Activated T-cell treated with anti-CD3 and anti-CD28 coated beads for 48 hours (primary cell): ENCODE measurements at regions not wholly inside any gene's neighbourhood (a gene's known extent, or its start where the extent isn't known, plus 50 kb on each side); places are given as distances from the start of the nearest gene placed in this dataset.

ENCODE experiments used
- DNase-seq: peaks from one replicate; pipeline ENCODE4 v3.0.0-alpha.2; 2020; ENCODE audit warnings: low read depth

GRCh38 chr9:118418887-118419565, 714.8 kb downstream of the TLR4 start:
- DNase-seq: no peak

- DNase-seq: no peak
Measured at GRCh38 chr9:118419676-118420075, 715.5 kb downstream of the TLR4 start.

GRCh38 chr9:118422508-118422907, 718.3 kb downstream of the TLR4 start:
- DNase-seq: no peak

GRCh38 chr9:118423021-118423420, 718.8 kb downstream of the TLR4 start:
- no peak for DNase-seq

GRCh38 chr9:118423721-118424120, 719.5 kb downstream of the TLR4 start:
- no peak for DNase-seq

GRCh38 chr9:118426772-118427171, 722.6 kb downstream of the TLR4 start:
- DNase-seq: no peak

- no peak for DNase-seq
Measured at GRCh38 chr9:118438810-118439209, 734.6 kb downstream of the TLR4 start.

GRCh38 chr9:118439441-118439840, 735.2 kb downstream of the TLR4 start:
- DNase-seq: no peak

GRCh38 chr9:118444403-118444802, 740.2 kb downstream of the TLR4 start:
- DNase-seq: no peak

- no peak for DNase-seq
Measured at GRCh38 chr9:118446943-118447639, 742.9 kb downstream of the TLR4 start.

GRCh38 chr9:118449554-118449953, 745.4 kb downstream of the TLR4 start:
- no peak for DNase-seq

- DNase-seq: no peak
Measured at GRCh38 chr9:118455259-118455658, 751.1 kb downstream of the TLR4 start.

- DNase-seq: no peak
Measured at GRCh38 chr9:118455788-118456187, 751.6 kb downstream of the TLR4 start.

GRCh38 chr9:118457171-118458000, 753.2 kb downstream of the TLR4 start:
- no peak for DNase-seq

- DNase-seq: no peak
Measured at GRCh38 chr9:118459913-118460312, 755.7 kb downstream of the TLR4 start.

- DNase-seq: no peak
Measured at GRCh38 chr9:118463419-118463818, 759.2 kb downstream of the TLR4 start.

- DNase-seq: no peak
Measured at GRCh38 chr9:118473521-118473920, 769.3 kb downstream of the TLR4 start.

GRCh38 chr9:118478752-118479151, 774.5 kb downstream of the TLR4 start:
- DNase-seq: no peak

GRCh38 chr9:118482306-118482705, 778.1 kb downstream of the TLR4 start:
- no peak for DNase-seq

GRCh38 chr9:118483677-118484076, 779.5 kb downstream of the TLR4 start:
- no peak for DNase-seq

GRCh38 chr9:118503236-118503635, 799.0 kb downstream of the TLR4 start:
- DNase-seq: no peak

- DNase-seq: no peak
Measured at GRCh38 chr9:118510711-118511110, 806.5 kb downstream of the TLR4 start.

- DNase-seq: no peak
Measured at GRCh38 chr9:118515947-118516346, 811.7 kb downstream of the TLR4 start.
